RWPE1 (cell line): ENCODE measurements at regions not wholly inside any gene's neighbourhood (a gene's known extent, or its start where the extent isn't known, plus 50 kb on each side); places are given as distances from the start of the nearest gene placed in this dataset.

Experiments used
- CTCF ChIA-PET: fragments of 350-600 bp; sonication (Branson Sonifier 250); formaldehyde crosslinking; extraction: SDS; loops from one replicate; lab custom pipeline; 2021; lab: Yijun Ruan, JAX
- POLR2A ChIA-PET: fragments of 400-600 bp; formaldehyde crosslinking; extraction: SDS; loops from one replicate; lab custom pipeline; 2020; ENCODE audit warnings: antibody characterized with exemption; ENCODE audit not compliant: low non-redundant PET; lab: Yijun Ruan, JAX
- DNase-seq: peaks from one replicate; pipeline ENCODE4 v3.0.0; 2012; ENCODE audit warnings: low spot score
- H3K27ac ChIP-seq: fragments of 450-650 bp; 2 replicates; pipeline ENCODE4 v1.5.1; 2017
- TF ChIP-seq, protein P1 (sequence below): fragments of 450-650 bp; conservative IDR thresholded peaks from 2 replicates; pipeline ENCODE4 v1.5.1; 2017; ENCODE audit warnings: low read depth, mild to moderate bottlenecking

DNA sequence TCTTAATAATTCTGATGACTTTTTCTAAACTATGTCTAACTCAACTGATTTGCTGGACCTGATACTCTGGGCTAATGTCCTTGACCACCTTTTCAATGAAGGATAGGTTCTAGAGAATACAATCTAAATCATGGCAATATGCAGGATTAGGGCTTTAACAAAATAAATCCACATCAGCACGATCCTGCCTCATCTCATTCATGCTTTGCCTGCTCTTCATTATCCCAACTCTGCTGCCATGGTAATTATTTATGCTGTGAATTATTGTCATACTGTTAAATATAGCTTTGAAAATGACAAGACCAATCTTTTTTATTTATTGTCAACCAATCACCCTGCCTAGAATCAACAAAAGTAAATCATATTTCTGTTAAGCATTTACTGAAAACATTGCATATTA is 2176.7 kb upstream of the AGA start:
- DNase-seq = no peak
- ChIA-PET POLR2A (no interaction called here), CTCF (no interaction called here)
- no peak overlapping the region for H3K27ac ChIP-seq
- TF ChIP-seq, protein P1, sequence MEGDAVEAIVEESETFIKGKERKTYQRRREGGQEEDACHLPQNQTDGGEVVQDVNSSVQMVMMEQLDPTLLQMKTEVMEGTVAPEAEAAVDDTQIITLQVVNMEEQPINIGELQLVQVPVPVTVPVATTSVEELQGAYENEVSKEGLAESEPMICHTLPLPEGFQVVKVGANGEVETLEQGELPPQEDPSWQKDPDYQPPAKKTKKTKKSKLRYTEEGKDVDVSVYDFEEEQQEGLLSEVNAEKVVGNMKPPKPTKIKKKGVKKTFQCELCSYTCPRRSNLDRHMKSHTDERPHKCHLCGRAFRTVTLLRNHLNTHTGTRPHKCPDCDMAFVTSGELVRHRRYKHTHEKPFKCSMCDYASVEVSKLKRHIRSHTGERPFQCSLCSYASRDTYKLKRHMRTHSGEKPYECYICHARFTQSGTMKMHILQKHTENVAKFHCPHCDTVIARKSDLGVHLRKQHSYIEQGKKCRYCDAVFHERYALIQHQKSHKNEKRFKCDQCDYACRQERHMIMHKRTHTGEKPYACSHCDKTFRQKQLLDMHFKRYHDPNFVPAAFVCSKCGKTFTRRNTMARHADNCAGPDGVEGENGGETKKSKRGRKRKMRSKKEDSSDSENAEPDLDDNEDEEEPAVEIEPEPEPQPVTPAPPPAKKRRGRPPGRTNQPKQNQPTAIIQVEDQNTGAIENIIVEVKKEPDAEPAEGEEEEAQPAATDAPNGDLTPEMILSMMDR = no peak

DNA sequence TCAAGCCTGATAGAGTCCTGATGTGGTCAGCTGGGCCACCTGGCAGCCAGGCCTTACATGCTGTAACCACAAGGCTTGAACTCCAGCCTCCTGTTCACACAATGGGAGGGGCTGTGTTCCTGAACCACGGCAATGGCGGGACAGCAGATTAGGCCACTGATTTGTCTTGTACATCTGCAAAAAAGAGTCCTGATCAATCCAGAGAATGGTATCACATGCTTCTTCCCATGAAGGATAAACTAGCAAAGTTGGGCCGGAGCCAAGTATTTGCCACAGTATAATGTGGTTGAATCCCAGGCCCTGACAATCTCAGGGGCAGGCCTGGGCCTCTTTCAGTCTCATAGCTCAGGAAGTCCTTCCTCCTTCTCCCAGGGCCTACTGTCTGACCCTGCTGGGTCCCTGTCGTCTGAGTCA is 2182.5 kb upstream of the AGA start:
- POLR2A ChIA-PET = no interaction called here

DNA sequence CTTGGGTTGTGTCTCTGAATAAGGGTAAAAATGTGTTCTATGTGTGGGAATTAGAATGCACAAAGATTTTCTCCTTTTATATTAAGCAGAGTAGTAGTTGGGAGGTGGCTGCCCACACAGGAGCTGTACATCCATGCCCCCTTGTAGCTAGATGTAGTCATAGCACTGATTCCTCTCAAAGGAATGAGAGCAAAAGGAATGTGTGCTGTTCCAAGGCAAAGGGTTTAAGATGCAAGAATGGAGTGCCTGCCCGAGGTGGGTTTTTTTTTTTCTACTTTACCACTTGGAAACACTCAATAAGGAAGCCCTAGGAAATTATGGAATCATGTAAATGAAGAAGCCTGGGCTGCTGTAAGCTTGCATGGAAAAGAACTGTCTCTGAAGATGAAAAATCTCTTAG is 2183.2 kb upstream of the AGA start:
- TF ChIP-seq, protein P1 = no peak
- ChIA-PET POLR2A (no interaction called here), CTCF (interaction anchor here (0.6 kb wide), 1 partner anchor 824 kb away, joined by 4 read pairs; no protein-coding TSS in a partner anchor)
- no peak overlapping the region for H3K27ac ChIP-seq
- peak; percentile 3 for DNase-seq

More for the DNA sequence above, 2182.5 kb upstream of the AGA start:
- CTCF ChIA-PET = interaction anchor here (0.6 kb wide), 1 partner anchor 824 kb away, joined by 4 read pairs; no protein-coding TSS in a partner anchor
- H3K27ac ChIP-seq = no peak overlapping the region
- TF ChIP-seq, protein P1 = no peak
- no peak for DNase-seq

DNA sequence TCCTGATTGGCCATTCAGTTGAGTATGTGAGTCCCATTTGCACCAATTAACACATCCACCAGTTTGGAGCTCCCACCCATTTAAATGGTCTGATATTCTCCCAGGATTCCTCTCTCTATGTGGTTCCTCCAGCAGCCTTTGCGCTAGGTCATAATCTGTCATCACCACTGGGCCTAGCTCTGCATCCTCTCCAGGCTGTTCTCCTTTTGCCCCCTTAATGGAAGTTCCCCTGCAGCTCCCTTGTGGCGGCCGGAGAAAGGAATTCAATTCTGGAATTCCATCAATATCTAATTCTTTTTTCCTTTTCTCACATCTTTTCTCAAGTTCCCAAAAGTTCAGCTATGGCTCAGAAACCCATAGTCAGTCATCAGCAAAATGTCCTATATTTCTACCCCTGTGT is 2184.4 kb upstream of the AGA start:
- ChIA-PET CTCF (no interaction called here), POLR2A (no interaction called here)
- DNase-seq = no peak
- no peak overlapping the region for H3K27ac ChIP-seq
- TF ChIP-seq, protein P1 = no peak

DNA sequence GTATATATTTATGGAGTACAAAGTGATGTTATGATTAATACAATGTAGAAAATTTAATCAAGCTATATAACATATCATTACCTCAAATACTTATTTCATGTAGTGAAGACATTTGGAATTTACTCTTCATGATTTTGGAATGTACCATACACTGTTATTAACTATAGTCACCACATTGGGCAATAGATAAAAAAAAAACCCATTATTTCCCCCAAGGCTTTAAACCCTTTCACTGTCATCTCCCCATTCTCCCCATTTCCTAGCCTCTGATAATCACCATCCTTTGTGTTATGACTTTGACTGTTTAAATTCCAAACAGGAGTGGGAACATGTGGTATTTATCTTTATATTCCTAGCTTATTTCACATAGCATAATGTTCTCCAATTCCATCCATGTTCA is 2189.1 kb upstream of the AGA start:
- TF ChIP-seq, protein P1 = no peak
- H3K27ac ChIP-seq = no peak overlapping the region
- ChIA-PET CTCF (no interaction called here), POLR2A (no interaction called here)
- no peak for DNase-seq

DNA sequence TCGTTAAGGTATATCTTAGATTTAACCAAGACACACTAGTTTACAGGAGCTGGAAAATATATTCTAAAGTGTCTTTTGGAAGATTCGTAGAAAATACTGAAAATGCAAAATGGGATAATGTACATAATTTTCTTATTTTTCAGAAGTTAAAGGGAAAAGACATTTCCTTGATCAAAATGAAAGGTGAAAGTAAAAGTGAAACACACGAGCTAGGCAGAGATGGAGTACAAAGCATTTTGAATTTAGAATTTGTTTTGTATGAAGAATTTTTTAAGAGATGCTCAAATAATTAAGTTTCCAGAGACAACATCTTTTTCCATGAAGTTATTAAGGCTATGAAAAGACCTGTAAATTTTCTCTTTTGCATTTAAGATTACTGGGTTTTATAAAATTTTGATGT is 2192.6 kb upstream of the AGA start:
- POLR2A ChIA-PET = no interaction called here

More for the DNA sequence above, 2192.6 kb upstream of the AGA start:
- DNase-seq = no peak
- H3K27ac ChIP-seq = no peak overlapping the region
- TF ChIP-seq, protein P1 = no peak
- CTCF ChIA-PET = interaction anchor here (0.8 kb wide), 1 partner anchor 839 kb away, joined by 4 read pairs; no protein-coding TSS in a partner anchor
